Upper lobe of left lung (tissue), 4 donors: ENCODE measurements at regions not wholly inside any gene's neighbourhood (a gene's known extent, or its start where the extent isn't known, plus 50 kb on each side); places are given as distances from the start of the nearest gene placed in this dataset.

Experiments used
- EP300 ChIP-seq, 4 donors: sonication (generic); formaldehyde crosslinking; IDR thresholded peaks; one replicate each; pipeline ENCODE4 v1.5.1; 2017; ENCODE audit warnings: antibody characterized with exemption in 4 of 4, control low read depth in 2 of 4
- POLR2A ChIP-seq, 4 donors: fragments of 450-650 bp; IDR thresholded peaks; one replicate each; pipeline ENCODE4 v1.5.1; 2016 to 2017; ENCODE audit warnings: antibody characterized with exemption in 4 of 4, mild to moderate bottlenecking in 2 of 4
- TF ChIP-seq, protein P1 (sequence below), 6 experiments: fragments of 450-650 bp in 4 of 6; fragments of 200-600 bp in 2 of 6; sonication (generic) in 2 of 6; IDR thresholded peaks; one replicate each; pipeline ENCODE4 v1.5.1; 2016 to 2019; ENCODE audit warnings: antibody characterized with exemption in 6 of 6

GRCh38 chr4:181976764-181977163 is 266.4 kb upstream of the TENM3 start:
- TF ChIP-seq, protein P1, sequence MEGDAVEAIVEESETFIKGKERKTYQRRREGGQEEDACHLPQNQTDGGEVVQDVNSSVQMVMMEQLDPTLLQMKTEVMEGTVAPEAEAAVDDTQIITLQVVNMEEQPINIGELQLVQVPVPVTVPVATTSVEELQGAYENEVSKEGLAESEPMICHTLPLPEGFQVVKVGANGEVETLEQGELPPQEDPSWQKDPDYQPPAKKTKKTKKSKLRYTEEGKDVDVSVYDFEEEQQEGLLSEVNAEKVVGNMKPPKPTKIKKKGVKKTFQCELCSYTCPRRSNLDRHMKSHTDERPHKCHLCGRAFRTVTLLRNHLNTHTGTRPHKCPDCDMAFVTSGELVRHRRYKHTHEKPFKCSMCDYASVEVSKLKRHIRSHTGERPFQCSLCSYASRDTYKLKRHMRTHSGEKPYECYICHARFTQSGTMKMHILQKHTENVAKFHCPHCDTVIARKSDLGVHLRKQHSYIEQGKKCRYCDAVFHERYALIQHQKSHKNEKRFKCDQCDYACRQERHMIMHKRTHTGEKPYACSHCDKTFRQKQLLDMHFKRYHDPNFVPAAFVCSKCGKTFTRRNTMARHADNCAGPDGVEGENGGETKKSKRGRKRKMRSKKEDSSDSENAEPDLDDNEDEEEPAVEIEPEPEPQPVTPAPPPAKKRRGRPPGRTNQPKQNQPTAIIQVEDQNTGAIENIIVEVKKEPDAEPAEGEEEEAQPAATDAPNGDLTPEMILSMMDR (IDR thresholded peaks at IDR 0.05) = no peak
- no peak for TF ChIP-seq POLR2A (IDR thresholded peaks at IDR 0.05)
- no peak for TF ChIP-seq EP300 (IDR thresholded peaks at IDR 0.05)
